GM13976 (cell line): ENCODE measurements at regions not wholly inside any gene's neighbourhood (a gene's known extent, or its start where the extent isn't known, plus 50 kb on each side); places are given as distances from the start of the nearest gene placed in this dataset.

ENCODE experiments used
- DNase-seq: peaks from one replicate; pipeline ENCODE4 v3.0.0; 2012; ENCODE audit warnings: low spot score
- in situ Hi-C: fragments of 300-500 bp; cut with MboI; formaldehyde crosslinking; loops from one replicate; pipeline ENCODE4 v1.12.0; 2022; ENCODE audit warnings: low sequenced_read_pairs, mixed read lengths, inconsistent platforms; ENCODE audit not compliant: unreplicated experiment
- TF ChIP-seq, protein P1 (sequence below): IDR thresholded peaks from 2 replicates; pipeline ENCODE4 v1.5.1; 2012; ENCODE audit warnings: borderline replicate concordance, mild to moderate bottlenecking; ENCODE audit not compliant: insufficient read depth; ENCODE audit errors: extremely low read depth, missing control alignments, control extremely low read depth

DNA sequence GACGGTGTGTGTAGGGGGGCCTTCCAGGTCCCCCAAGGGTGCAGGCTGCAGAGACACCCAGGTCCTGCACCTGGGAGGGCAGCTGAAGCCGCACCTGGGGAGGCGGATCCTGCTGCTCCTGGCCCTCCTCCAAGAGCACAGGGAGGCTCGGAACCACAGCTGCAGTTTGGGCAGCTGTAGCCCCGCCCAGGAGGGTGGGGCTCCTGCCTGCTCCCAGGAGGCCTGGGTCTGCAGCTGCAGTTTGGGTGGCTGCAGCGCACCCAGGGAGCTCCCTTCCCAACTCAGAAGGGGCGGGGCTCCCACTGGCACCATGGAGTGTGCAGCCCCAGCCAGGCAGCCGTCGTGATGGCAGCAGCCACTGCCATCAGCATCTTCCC is 69.4 kb upstream of the NKD1 start:
- TF ChIP-seq, protein P1, sequence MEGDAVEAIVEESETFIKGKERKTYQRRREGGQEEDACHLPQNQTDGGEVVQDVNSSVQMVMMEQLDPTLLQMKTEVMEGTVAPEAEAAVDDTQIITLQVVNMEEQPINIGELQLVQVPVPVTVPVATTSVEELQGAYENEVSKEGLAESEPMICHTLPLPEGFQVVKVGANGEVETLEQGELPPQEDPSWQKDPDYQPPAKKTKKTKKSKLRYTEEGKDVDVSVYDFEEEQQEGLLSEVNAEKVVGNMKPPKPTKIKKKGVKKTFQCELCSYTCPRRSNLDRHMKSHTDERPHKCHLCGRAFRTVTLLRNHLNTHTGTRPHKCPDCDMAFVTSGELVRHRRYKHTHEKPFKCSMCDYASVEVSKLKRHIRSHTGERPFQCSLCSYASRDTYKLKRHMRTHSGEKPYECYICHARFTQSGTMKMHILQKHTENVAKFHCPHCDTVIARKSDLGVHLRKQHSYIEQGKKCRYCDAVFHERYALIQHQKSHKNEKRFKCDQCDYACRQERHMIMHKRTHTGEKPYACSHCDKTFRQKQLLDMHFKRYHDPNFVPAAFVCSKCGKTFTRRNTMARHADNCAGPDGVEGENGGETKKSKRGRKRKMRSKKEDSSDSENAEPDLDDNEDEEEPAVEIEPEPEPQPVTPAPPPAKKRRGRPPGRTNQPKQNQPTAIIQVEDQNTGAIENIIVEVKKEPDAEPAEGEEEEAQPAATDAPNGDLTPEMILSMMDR, result no peak
- in situ Hi-C loops, result no loop called here
- DNase-seq, result no peak

GRCh38 chr16:50478075-50478772 is 70.0 kb upstream of the NKD1 start:
- in situ Hi-C loops, result no loop called here
- TF ChIP-seq, protein P1, result no peak
- DNase-seq, result no peak

DNA sequence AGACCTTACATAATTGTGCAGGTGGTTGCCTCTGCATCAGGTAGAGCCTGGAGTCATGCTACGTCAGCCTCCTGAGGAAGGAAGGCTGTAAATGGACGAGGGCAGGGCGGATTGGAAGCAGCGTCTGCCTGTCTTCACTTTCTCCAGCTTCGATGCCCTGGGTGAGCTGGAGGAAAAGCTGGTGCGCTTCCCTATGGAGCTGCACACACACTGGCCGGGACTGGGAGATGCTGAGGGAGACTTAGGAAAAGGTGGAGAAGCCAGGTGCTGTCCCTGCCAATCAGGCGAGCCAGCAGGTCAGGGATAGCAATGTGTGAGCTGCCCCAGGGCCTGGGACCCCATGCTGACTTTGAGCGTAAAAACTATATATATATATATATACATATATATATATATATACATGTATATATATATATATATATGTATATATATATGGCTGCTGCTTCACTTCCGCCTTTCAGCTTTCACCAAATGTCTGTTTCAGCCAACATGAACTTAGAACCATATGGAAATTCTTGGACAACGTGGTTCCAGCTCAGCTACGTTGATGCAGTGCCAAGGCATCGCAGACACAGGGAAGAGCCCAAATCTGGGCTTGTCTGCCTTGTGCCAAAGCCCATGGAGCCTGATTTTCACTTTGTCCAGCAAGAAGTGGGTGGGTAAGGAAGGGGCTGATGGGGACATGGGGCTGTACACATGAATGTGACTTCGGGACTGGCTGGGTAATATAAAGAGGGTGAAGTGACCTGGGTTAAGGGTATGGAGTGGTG is 71.5 kb upstream of the NKD1 start:
- in situ Hi-C loops, result no loop called here

GRCh38 chr16:50475170-50475569 is 73.0 kb upstream of the NKD1 start:
- TF ChIP-seq, protein P1, result no peak
- no peak for DNase-seq
- in situ Hi-C loops, result no loop called here

More for the DNA sequence above, 71.5 kb upstream of the NKD1 start:
- TF ChIP-seq, protein P1, result no peak
- no peak for DNase-seq

DNA sequence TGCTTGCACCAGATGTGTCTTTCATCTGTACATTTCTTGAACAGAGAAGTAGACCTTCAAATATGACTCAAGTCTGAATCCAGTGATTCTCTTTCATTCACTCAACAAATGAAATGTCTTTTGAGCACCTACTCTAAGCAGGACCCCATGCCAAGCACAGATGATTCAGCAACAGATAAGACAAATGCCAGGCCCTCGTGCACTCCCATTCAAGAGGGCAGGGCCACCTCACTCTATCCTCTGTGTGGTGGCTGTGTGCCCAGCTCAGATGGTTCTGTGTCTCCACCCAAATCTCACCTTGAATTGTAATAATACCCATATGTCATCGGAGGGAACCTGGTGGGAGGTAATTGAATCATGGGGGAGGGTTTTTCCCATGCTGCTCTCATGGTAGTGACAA is 74.1 kb upstream of the NKD1 start:
- DNase-seq, result no peak
- TF ChIP-seq, protein P1, result no peak
- in situ Hi-C loops, result no loop called here

DNA sequence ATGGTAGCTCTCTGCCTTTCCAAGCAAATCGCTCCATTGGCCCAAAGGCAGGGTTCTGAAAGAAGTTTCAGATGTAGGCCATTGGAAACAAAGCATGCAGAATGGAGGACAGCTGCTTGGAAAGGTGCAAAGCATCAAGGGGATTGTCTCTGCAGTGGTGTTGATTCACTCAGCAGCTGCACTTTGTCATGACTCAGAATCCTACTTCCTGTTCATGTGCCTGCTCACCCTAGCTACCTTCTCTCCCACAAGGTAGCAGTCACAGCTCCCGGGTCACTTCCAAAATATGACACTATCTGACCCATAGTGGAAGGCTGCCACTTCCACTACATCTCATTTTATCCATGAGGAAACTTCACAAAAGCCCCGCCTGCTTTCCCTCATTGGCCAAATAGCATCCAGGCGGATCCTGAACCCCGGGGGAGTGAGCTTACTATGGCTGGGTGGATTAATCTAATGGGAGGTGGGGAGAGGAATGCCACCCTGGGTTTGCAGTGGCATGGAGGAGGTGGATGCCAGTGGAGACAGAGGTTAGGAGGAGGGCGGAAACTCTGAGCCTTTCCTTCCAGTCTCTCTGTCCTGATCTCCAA is 74.7 kb upstream of the NKD1 start:
- TF ChIP-seq, protein P1, result no peak
- no peak for DNase-seq
- in situ Hi-C loops, result no loop called here
